NB4 (cell line): ENCODE measurements at regions not wholly inside any gene's neighbourhood (a gene's known extent, or its start where the extent isn't known, plus 50 kb on each side); places are given as distances from the start of the nearest gene placed in this dataset.

Experiments used
- DNase-seq: peaks from one replicate; pipeline ENCODE4 v3.0.0; 2010; ENCODE audit warnings: low read depth
- H3K4me3 ChIP-seq: one replicate; pipeline ENCODE4 v1.5.1; 2011; ENCODE audit warnings: mild to moderate bottlenecking, low read depth, low read length, moderate library complexity
- MYC ChIP-seq: IDR thresholded peaks from 2 replicates; pipeline ENCODE4 v1.6.1; 2011; ENCODE audit warnings: low read depth, low read length
- POLR2A ChIP-seq: IDR thresholded peaks from 2 replicates; pipeline ENCODE4 v1.6.1; 2011; ENCODE audit warnings: mild to moderate bottlenecking; ENCODE audit not compliant: insufficient read length; ENCODE audit errors: extremely low read depth
- TF ChIP-seq, protein P1 (sequence below): IDR thresholded peaks from 2 replicates; pipeline ENCODE4 v1.6.1; 2011; ENCODE audit warnings: low read depth, low read length
- TF ChIP-seq, protein P2 (sequence below): IDR thresholded peaks from one replicate; pipeline ENCODE4 v1.5.1; 2012; ENCODE audit warnings: low read depth, low read length

DNA sequence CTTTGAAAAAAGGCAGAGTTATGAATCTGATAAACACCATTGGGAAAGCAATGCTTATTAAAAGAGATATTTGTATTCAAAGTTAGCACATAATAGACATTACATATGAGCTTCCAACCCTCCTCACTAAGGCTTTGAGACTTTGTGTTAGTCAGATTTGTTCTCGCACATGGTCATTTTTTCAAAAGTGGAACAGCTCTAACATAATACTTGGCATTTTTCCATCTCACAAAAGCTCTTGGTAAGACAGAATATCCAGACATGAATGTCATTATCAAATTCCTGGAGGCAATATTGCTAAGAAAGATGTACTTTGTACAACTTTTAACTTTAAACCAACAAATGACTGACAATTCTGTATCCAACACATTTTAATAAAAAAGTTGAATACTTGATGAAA, 292.4 kb upstream of the SMIM30 start:
- TF ChIP-seq MYC (no peak), POLR2A (no peak)
- TF ChIP-seq, protein P1, sequence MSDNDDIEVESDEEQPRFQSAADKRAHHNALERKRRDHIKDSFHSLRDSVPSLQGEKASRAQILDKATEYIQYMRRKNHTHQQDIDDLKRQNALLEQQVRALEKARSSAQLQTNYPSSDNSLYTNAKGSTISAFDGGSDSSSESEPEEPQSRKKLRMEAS = no peak
- TF ChIP-seq, protein P2, sequence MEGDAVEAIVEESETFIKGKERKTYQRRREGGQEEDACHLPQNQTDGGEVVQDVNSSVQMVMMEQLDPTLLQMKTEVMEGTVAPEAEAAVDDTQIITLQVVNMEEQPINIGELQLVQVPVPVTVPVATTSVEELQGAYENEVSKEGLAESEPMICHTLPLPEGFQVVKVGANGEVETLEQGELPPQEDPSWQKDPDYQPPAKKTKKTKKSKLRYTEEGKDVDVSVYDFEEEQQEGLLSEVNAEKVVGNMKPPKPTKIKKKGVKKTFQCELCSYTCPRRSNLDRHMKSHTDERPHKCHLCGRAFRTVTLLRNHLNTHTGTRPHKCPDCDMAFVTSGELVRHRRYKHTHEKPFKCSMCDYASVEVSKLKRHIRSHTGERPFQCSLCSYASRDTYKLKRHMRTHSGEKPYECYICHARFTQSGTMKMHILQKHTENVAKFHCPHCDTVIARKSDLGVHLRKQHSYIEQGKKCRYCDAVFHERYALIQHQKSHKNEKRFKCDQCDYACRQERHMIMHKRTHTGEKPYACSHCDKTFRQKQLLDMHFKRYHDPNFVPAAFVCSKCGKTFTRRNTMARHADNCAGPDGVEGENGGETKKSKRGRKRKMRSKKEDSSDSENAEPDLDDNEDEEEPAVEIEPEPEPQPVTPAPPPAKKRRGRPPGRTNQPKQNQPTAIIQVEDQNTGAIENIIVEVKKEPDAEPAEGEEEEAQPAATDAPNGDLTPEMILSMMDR = no peak
- no peak overlapping the region for H3K4me3 ChIP-seq
- no peak for DNase-seq

DNA sequence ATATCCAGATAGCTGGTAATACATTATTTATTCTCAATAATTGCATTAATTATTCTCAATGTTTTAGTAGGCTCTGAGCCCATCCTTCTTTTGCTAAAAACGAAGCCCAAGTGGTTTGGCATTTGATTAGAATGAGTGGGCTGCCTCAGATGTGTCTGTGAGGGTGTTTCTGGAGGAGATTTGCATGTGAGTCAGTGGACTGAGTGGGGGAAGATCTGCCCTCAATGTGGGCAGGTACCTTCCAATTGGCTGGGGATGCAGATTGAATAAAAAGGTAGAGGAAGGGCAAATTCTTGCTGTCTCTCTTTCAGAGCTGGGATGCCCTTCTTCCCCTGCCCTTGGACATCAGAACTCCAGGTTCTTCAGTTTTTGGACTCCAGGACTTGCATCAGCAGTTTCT, 290.6 kb upstream of the SMIM30 start:
- no peak overlapping the region for H3K4me3 ChIP-seq
- DNase-seq = no peak
- TF ChIP-seq, protein P2 = no peak
- no peak for TF ChIP-seq POLR2A
- TF ChIP-seq MYC = no peak
- TF ChIP-seq, protein P1 = no peak

DNA sequence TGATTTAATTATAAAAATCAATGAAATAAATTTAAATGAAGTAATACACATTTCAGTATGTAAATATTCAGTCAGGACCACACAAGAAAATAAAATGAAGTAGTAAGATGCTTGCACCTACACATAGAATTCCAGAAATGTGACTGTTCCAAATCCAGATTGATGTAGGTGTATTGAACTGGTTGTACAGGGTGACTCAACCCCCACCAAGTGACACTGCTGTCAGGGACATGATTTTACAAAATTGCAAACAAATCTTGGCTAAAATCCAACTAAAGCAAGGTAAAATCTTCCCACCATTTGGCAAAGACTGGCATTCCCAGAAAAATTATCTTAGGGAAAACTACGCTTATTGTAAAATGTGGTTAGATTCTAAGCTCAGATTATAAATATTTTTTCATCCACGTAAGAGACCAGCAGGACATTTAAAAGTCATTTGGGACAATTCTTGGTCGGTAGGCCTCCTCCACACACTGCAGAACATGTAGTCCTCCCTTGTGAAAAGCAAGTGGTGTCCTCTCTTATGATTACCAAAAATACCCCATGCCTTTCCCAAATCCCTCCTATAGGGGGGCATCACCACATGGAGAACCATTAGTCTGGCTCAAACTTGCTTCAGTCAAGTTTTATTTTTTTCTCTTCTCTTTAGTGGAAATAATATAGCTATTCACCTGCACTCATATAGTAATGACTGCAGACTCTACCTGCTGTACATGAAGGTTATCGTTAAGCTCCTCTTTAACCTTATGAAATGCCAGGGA, 287.1 kb upstream of the SMIM30 start:
- no peak for TF ChIP-seq POLR2A
- TF ChIP-seq, protein P1 = no peak
- TF ChIP-seq, protein P2 = no peak
- TF ChIP-seq MYC = no peak
- no peak for DNase-seq
- H3K4me3 ChIP-seq = no peak overlapping the region

DNA sequence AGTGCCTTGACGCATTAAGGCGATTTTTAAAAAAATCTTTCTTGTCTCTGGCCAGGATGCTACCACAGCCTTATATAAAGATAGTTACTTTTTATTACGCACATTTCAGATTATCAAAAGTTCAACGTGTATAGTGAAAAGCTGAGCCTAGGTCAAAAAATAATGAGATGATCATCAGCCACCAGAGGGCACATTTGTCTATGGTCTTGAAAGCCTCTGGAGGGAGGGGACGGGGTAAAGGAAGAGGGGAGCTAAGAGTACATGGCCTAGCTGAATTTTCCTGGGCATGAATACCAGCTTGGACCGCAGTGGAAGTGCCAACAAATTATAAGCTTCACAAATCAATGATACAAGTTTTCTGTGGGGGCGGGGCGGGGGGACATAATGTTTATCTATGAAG, 285.9 kb upstream of the SMIM30 start:
- peak; percentile 44 for DNase-seq
- no peak overlapping the region for H3K4me3 ChIP-seq
- TF ChIP-seq, protein P1 = no peak
- TF ChIP-seq, protein P2 = peak; percentile 45

DNA sequence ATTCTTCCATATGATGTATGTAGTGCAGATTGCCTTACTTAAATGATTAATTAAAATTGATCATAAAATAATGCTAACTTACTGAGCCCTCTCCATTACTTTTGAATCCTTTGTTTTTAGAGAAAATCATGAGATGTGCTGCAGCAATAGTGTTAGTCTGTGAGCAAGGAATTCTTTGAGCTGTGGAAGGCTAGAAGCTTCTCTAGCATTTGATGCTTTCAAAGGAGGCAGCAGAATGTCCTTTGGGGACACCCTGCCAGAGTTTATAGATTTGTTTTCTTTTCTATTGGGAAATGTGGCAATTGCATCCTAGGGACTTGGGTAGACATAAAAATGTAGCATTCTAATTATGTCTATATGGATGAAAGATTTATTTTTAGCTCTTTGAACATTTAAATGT, 284.1 kb upstream of the SMIM30 start:
- no peak overlapping the region for H3K4me3 ChIP-seq
- no peak for DNase-seq
- no peak for TF ChIP-seq POLR2A
- no peak for TF ChIP-seq MYC
- TF ChIP-seq, protein P2 = no peak
- TF ChIP-seq, protein P1 = no peak

DNA sequence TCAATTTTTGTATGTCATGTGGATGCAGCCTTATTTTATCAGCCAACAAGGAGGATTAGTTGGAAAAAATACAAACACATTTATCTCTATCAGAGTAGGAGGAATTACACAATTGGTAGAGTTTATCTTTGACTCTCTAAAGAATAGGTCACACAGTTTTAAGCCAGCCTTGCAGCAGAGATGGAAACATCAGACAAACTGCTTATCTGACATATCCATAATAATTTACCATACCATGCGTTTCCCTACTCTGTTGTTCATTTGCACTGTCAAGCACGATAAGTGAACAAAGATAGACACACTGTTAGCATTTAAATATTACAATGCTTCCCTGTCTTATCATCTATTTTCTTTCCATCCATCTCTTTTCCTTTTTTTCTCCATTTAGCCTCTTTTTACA, 283.7 kb upstream of the SMIM30 start:
- no peak overlapping the region for H3K4me3 ChIP-seq
- TF ChIP-seq MYC = no peak
- no peak for DNase-seq
